Astrocyte (in vitro differentiated cells and primary cell): ENCODE measurements at regions not wholly inside any gene's neighbourhood (a gene's known extent, or its start where the extent isn't known, plus 50 kb on each side); places are given as distances from the start of the nearest gene placed in this dataset.

Experiments
- EZH2 ChIP-seq: IDR thresholded peaks from 2 replicates; pipeline ENCODE4 v1.6.1; 2012; ENCODE audit warnings: mild to moderate bottlenecking, low read length, inconsistent platforms; ENCODE audit not compliant: insufficient read depth
- TF ChIP-seq, protein P1 (sequence below): IDR thresholded peaks from 2 replicates; pipeline ENCODE4 v1.5.1; 2011; ENCODE audit warnings: low read depth, mild to moderate bottlenecking, inconsistent platforms, low read length, moderate library complexity; ENCODE audit not compliant: insufficient read depth

DNA sequence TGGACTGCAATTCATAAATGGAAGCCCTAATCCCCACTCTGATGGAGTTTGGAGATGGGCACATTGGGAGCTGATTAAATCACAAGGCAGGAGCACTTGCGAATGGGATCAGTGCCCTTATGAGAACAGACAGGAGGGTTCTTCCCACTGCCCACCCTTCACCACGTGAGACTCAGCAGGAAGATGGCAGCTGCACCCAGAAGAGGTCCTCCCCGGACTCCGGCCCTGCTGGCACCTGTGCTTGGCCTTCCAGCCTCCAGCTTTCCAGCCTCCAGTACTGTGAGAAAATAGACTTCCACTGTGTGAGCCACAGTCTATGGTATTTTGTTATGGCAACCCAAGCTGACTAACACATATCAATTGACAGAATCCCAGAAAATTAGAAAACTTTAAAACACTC is 267.6 kb upstream of the SALL3 start:
- TF ChIP-seq, protein P1, sequence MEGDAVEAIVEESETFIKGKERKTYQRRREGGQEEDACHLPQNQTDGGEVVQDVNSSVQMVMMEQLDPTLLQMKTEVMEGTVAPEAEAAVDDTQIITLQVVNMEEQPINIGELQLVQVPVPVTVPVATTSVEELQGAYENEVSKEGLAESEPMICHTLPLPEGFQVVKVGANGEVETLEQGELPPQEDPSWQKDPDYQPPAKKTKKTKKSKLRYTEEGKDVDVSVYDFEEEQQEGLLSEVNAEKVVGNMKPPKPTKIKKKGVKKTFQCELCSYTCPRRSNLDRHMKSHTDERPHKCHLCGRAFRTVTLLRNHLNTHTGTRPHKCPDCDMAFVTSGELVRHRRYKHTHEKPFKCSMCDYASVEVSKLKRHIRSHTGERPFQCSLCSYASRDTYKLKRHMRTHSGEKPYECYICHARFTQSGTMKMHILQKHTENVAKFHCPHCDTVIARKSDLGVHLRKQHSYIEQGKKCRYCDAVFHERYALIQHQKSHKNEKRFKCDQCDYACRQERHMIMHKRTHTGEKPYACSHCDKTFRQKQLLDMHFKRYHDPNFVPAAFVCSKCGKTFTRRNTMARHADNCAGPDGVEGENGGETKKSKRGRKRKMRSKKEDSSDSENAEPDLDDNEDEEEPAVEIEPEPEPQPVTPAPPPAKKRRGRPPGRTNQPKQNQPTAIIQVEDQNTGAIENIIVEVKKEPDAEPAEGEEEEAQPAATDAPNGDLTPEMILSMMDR = no peak
- TF ChIP-seq EZH2 = no peak
